C1 segment of cervical spinal cord (tissue), 14 donors: ENCODE measurements at regions not wholly inside any gene's neighbourhood (a gene's known extent, or its start where the extent isn't known, plus 50 kb on each side); places are given as distances from the start of the nearest gene placed in this dataset.

ENCODE experiments used
- DNase-seq, 14 donors: peaks; one replicate each; lab custom pipeline; 2025; lab: John Stamatoyannopoulos, UW

GRCh38 chr5:40052808-40053207 is 626.9 kb upstream of the PTGER4 start:
- DNase-seq = no peak

GRCh38 chr5:40046792-40047191 is 622.0 kb upstream of the DAB2 start:
- DNase-seq = no peak

- DNase-seq = no peak
Observed at GRCh38 chr5:40045429-40045828, 620.6 kb upstream of the DAB2 start.

GRCh38 chr5:40043916-40044315 is 619.1 kb upstream of the DAB2 start:
- no peak for DNase-seq

- no peak for DNase-seq
Observed at GRCh38 chr5:40041452-40041851, 616.7 kb upstream of the DAB2 start.

- DNase-seq = no peak
Observed at GRCh38 chr5:40037713-40038112, 612.9 kb upstream of the DAB2 start.

GRCh38 chr5:40034441-40034840 is 609.7 kb upstream of the DAB2 start:
- DNase-seq = no peak

GRCh38 chr5:40033411-40033810 is 608.6 kb upstream of the DAB2 start:
- DNase-seq = no peak

GRCh38 chr5:40033009-40033408 is 608.2 kb upstream of the DAB2 start:
- DNase-seq = no peak

GRCh38 chr5:40030661-40031060 is 605.9 kb upstream of the DAB2 start:
- no peak for DNase-seq

- DNase-seq = no peak
Observed at GRCh38 chr5:40029711-40030495, 605.1 kb upstream of the DAB2 start.

GRCh38 chr5:40027400-40027799 is 602.6 kb upstream of the DAB2 start:
- no peak for DNase-seq

- DNase-seq = no peak
Observed at GRCh38 chr5:40025586-40025985, 600.8 kb upstream of the DAB2 start.

- DNase-seq = no peak
Observed at GRCh38 chr5:40022057-40022456, 597.3 kb upstream of the DAB2 start.

GRCh38 chr5:40021007-40021406 is 596.2 kb upstream of the DAB2 start:
- no peak for DNase-seq

- DNase-seq = no peak
Observed at GRCh38 chr5:40017918-40018317, 593.1 kb upstream of the DAB2 start.

- no peak for DNase-seq
Observed at GRCh38 chr5:40017135-40017534, 592.4 kb upstream of the DAB2 start.

- DNase-seq = no peak
Observed at GRCh38 chr5:40010436-40010835, 585.7 kb upstream of the DAB2 start.

- no peak for DNase-seq
Observed at GRCh38 chr5:40006260-40006659, 581.5 kb upstream of the DAB2 start.

- DNase-seq = no peak
Observed at GRCh38 chr5:40001796-40002195, 577.0 kb upstream of the DAB2 start.

GRCh38 chr5:39998518-39998917 is 573.7 kb upstream of the DAB2 start:
- no peak for DNase-seq

- DNase-seq = no peak
Observed at GRCh38 chr5:39995990-39996389, 571.2 kb upstream of the DAB2 start.

GRCh38 chr5:39992617-39993202 is 567.9 kb upstream of the DAB2 start:
- DNase-seq = no peak

GRCh38 chr5:39986614-39987013 is 561.8 kb upstream of the DAB2 start:
- no peak for DNase-seq
